ENCODE measurements at regions not wholly inside any gene's neighbourhood (a gene's known extent, or its start where the extent isn't known, plus 50 kb on each side); places are given as distances from the start of the nearest gene placed in this dataset.

GRCh38 chr2:88826399-88826798, 134.9 kb downstream of the RPIA start:
- H4K20me1 ChIP-seq (ENCODE audit: control insufficient read depth, insufficient read depth, insufficient read length), result no peaks in the 10 kb centered on the region
- H4K8ac ChIP-seq (replicated peaks; ENCODE audit: insufficient read length, low read depth, low read length), result no peak overlapping the region
- WGBS (ENCODE audit: extremely low coverage, insufficient read length, low lambda C conversion rate), result no CpG with 5 or more reads among the region's 4 CpGs
- no peak overlapping the region for H3T11ph ChIP-seq (ENCODE audit: low read length)
- H3K4me2 ChIP-seq (ENCODE audit: insufficient read depth, insufficient read length, low read length), result no peak overlapping the region
- Mint-ChIP-seq H3K4me1 (no peaks in the 10 kb centered on the region), H3K4me3 (no peak overlapping the region), H3K27ac (no peak overlapping the region), H3K27me3 (ENCODE audit: low read depth) (peaks cover 2% of the 10 kb centered on the region), H3K9me3 (peaks cover 66 to 85% of the 10 kb centered on the region in 2 experiments), H3K36me3 (ENCODE audit: insufficient read depth in 1 of 3, low read depth in 3 of 3) (peaks cover 0 to 20% (median 4%) of the 10 kb centered on the region in 3 experiments; a peak in 4 of 7 replicates)
- TF ChIP-seq CTCF (conservative IDR thresholded peaks at IDR 0.05), result no peak
- H3K23ac ChIP-seq (ENCODE audit: insufficient read length, low read depth, low read length), result no peak overlapping the region
- H2AK5ac ChIP-seq (ENCODE audit: insufficient read length, low read length), result no peak overlapping the region
- H3K27ac ChIP-seq (ENCODE audit: insufficient read length, low read depth, low read length), result no peak overlapping the region
- no peak for DNase-seq
- no peaks in the 10 kb centered on the region for H3K27me3 ChIP-seq (ENCODE audit: insufficient read depth, low read length)
- H3K23me2 ChIP-seq (ENCODE audit: insufficient read length, low read depth, low read length, poor library complexity, severe bottlenecking), result no peaks in the 10 kb centered on the region
- H3K56ac ChIP-seq (ENCODE audit: insufficient read length, low read depth, low read length), result no peak overlapping the region
- no peak overlapping the region for H2AFZ ChIP-seq (ENCODE audit: low read length)
- no peak overlapping the region for H3K4ac ChIP-seq (ENCODE audit: low read depth, low read length)
- no peak overlapping the region for H4K5ac ChIP-seq (ENCODE audit: insufficient read length, low read depth, low read length)
- no peak overlapping the region for H2BK12ac ChIP-seq (ENCODE audit: insufficient read length, low read depth, low read length)
- H2BK5ac ChIP-seq (ENCODE audit: insufficient read length, low read length), result no peak overlapping the region
- H3K18ac ChIP-seq (ENCODE audit: insufficient read length, low read depth, low read length), result no peak overlapping the region
- H2BK120ac ChIP-seq (ENCODE audit: low read depth, low read length, poor library complexity, severe bottlenecking), result no peak overlapping the region
- H3K79me1 ChIP-seq (ENCODE audit: insufficient read depth, low read depth, low read length, poor library complexity, severe bottlenecking), result no peaks in the 10 kb centered on the region
- no peak overlapping the region for H2BK20ac ChIP-seq (ENCODE audit: low read depth, low read length, poor library complexity, severe bottlenecking)
- no peak overlapping the region for H3K14ac ChIP-seq (ENCODE audit: insufficient read depth, low read length)
- H3K79me2 ChIP-seq (ENCODE audit: insufficient read depth, low read length), result no peaks in the 10 kb centered on the region
- peaks cover under 1% of the 10 kb centered on the region for H3K9me3 ChIP-seq (ENCODE audit: control insufficient read depth, low read depth, low read length)
- H3K9ac ChIP-seq (ENCODE audit: extremely low read depth, insufficient read length, low read length), result no peak overlapping the region
- H4K91ac ChIP-seq (ENCODE audit: insufficient read length, low read depth, low read length), result no peak overlapping the region
- no peak overlapping the region for H2BK15ac ChIP-seq (ENCODE audit: low read depth, low read length)
- H3K4me1 ChIP-seq (ENCODE audit: insufficient read depth, low read length), result no peaks in the 10 kb centered on the region
